Nephron progenitor cell (in vitro differentiated cells): ENCODE measurements at regions not wholly inside any gene's neighbourhood (a gene's known extent, or its start where the extent isn't known, plus 50 kb on each side); places are given as distances from the start of the nearest gene placed in this dataset.
A peak's percentile ranks its signal among the peaks of the same experiment; 100 is the strongest.

Experiments
- DNase-seq: peaks from one replicate; pipeline ENCODE4 v3.0.0; 2021
- H3K27ac Mint-ChIP-seq: 2 replicates; pipeline ENCODE4 v1.8.0; 2021; ENCODE audit warnings: mild to moderate bottlenecking, moderate library complexity, mixed read lengths
- H3K27me3 Mint-ChIP-seq: 2 replicates; pipeline ENCODE4 v1.8.0; 2021; ENCODE audit warnings: mild to moderate bottlenecking, low read depth, mixed read lengths; ENCODE audit not compliant: poor library complexity
- H3K36me3 Mint-ChIP-seq: 2 replicates; pipeline ENCODE4 v1.8.0; 2021; ENCODE audit warnings: low read depth, mixed read lengths
- H3K4me1 Mint-ChIP-seq: 2 replicates; pipeline ENCODE4 v1.8.0; 2021; ENCODE audit warnings: mixed read lengths
- H3K4me3 Mint-ChIP-seq: 2 replicates; pipeline ENCODE4 v1.8.0; 2021; ENCODE audit warnings: mild to moderate bottlenecking, moderate library complexity, mixed read lengths
- H3K9me3 Mint-ChIP-seq: 2 replicates; pipeline ENCODE4 v1.8.0; 2021; ENCODE audit warnings: mild to moderate bottlenecking, moderate library complexity, mixed read lengths
- TF ChIP-seq, protein P1 (sequence below): fragments of 200-600 bp; sonication (generic); IDR thresholded peaks from 2 replicates; pipeline ENCODE4 v1.5.0; 2021; ENCODE audit warnings: antibody characterized with exemption

GRCh38 chr6:141165002-141165665, 967.6 kb upstream of the GJE1 start:
- H3K4me3 Mint-ChIP-seq = no peak overlapping the region
- H3K27ac Mint-ChIP-seq = no peak overlapping the region
- H3K27me3 Mint-ChIP-seq = no peaks in the 10 kb centered on the region

GRCh38 chr6:141164042-141164743, 968.5 kb upstream of the GJE1 start:
- H3K9me3 Mint-ChIP-seq = peaks cover 12% of the 10 kb centered on the region
- H3K4me1 Mint-ChIP-seq = peaks cover 5% of the 10 kb centered on the region
- peaks cover 5% of the 10 kb centered on the region for H3K36me3 Mint-ChIP-seq
- no peak overlapping the region for H3K27ac Mint-ChIP-seq
- DNase-seq = no peak
- no peak overlapping the region for H3K4me3 Mint-ChIP-seq
- no peaks in the 10 kb centered on the region for H3K27me3 Mint-ChIP-seq
- TF ChIP-seq, protein P1, sequence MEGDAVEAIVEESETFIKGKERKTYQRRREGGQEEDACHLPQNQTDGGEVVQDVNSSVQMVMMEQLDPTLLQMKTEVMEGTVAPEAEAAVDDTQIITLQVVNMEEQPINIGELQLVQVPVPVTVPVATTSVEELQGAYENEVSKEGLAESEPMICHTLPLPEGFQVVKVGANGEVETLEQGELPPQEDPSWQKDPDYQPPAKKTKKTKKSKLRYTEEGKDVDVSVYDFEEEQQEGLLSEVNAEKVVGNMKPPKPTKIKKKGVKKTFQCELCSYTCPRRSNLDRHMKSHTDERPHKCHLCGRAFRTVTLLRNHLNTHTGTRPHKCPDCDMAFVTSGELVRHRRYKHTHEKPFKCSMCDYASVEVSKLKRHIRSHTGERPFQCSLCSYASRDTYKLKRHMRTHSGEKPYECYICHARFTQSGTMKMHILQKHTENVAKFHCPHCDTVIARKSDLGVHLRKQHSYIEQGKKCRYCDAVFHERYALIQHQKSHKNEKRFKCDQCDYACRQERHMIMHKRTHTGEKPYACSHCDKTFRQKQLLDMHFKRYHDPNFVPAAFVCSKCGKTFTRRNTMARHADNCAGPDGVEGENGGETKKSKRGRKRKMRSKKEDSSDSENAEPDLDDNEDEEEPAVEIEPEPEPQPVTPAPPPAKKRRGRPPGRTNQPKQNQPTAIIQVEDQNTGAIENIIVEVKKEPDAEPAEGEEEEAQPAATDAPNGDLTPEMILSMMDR = no peak

More at GRCh38 chr6:141165002-141165665, 967.6 kb upstream of the GJE1 start:
- peaks cover 5% of the 10 kb centered on the region for H3K36me3 Mint-ChIP-seq
- H3K9me3 Mint-ChIP-seq = peaks cover 12% of the 10 kb centered on the region
- peaks cover 11% of the 10 kb centered on the region for H3K4me1 Mint-ChIP-seq
- TF ChIP-seq, protein P1 = no peak
- DNase-seq = no peak

DNA sequence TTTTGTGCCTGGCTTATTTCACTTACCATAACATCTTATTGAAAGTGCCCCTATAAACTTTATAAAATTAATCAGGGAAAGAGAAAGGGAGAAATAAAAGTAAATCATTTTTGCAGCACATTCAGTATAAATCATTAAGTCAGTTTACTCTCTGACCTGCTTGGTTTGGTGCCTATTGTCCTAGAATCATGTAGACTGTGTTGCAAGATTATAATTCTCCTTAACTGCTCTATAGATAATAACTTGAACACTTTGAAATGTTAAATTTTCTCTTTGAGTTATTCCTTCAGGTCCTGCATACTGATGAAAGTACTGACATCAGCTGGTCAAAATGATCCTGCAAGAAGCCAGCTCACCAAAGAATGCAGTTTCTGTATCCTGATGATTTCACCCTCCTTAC, 969.6 kb upstream of the GJE1 start:
- peaks cover 5% of the 10 kb centered on the region for H3K36me3 Mint-ChIP-seq
- H3K27ac Mint-ChIP-seq = no peak overlapping the region
- peaks cover 15% of the 10 kb centered on the region for H3K4me1 Mint-ChIP-seq
- H3K4me3 Mint-ChIP-seq = no peak overlapping the region
- peaks cover 12% of the 10 kb centered on the region for H3K9me3 Mint-ChIP-seq
- H3K27me3 Mint-ChIP-seq = no peaks in the 10 kb centered on the region
- TF ChIP-seq, protein P1 = no peak
- DNase-seq = no peak

DNA sequence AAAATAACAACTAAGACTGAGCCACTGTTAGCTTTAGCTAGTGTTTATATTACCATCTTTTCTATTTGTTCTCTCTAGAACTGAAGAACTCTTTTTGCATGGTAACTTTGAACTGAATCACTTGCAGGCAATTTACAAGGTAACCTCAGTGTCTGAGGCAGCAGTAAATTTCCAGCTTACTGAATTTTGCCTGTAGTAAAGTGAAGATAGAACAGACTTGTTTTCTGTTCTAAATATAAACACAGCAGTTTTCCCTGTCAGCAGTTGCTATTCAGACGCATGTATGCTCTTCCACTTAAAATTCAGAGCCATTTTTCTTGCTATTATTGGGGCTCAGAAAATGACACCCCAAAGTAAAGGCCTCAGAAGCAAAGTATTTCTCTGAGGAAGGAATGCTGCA, 974.0 kb upstream of the GJE1 start:
- Mint-ChIP-seq H3K36me3 (no peaks in the 10 kb centered on the region), H3K4me1 (peaks cover 10% of the 10 kb centered on the region), H3K27me3 (no peaks in the 10 kb centered on the region), H3K4me3 (no peak overlapping the region), H3K27ac (peak overlapping the region; percentile 46), H3K9me3 (peaks cover 6% of the 10 kb centered on the region)
- no peak for DNase-seq
- TF ChIP-seq, protein P1 = no peak

GRCh38 chr6:141153563-141153962, 979.2 kb upstream of the GJE1 start:
- Mint-ChIP-seq H3K4me1 (peaks cover 11% of the 10 kb centered on the region), H3K4me3 (no peak overlapping the region), H3K9me3 (peaks cover 14% of the 10 kb centered on the region), H3K27me3 (no peaks in the 10 kb centered on the region), H3K36me3 (no peaks in the 10 kb centered on the region), H3K27ac (no peak overlapping the region)
- TF ChIP-seq, protein P1 = no peak
- no peak for DNase-seq
